BJ (cell line): ENCODE measurements at regions not wholly inside any gene's neighbourhood (a gene's known extent, or its start where the extent isn't known, plus 50 kb on each side); places are given as distances from the start of the nearest gene placed in this dataset.

Experiments used
- CTCF ChIA-PET: fragments of 350-600 bp; formaldehyde crosslinking; extraction: SDS; loops from one replicate; lab custom pipeline; 2021; ENCODE audit warnings: antibody characterized with exemption, inconsistent platforms; lab: Yijun Ruan, JAX
- POLR2A ChIA-PET: fragments of 300-600 bp; sonication (Branson Sonifier 250); formaldehyde crosslinking; extraction: SDS; loops from one replicate; lab custom pipeline; 2021; ENCODE audit warnings: antibody characterized with exemption; lab: Charles Lee
- DNase-seq: peaks from one replicate; pipeline ENCODE4 v3.0.0-alpha.2; 2011; ENCODE audit warnings: low read depth
- H3K27me3 ChIP-seq: 2 replicates; pipeline ENCODE4 v1.6.0; 2011; ENCODE audit warnings: low read length; ENCODE audit not compliant: control insufficient read depth, insufficient read depth
- H3K36me3 ChIP-seq: 2 replicates; pipeline ENCODE4 v1.5.1; 2011; ENCODE audit warnings: low read length; ENCODE audit not compliant: control insufficient read depth, insufficient read depth
- H3K4me3 ChIP-seq: 2 replicates; pipeline ENCODE4 v1.5.1; 2011; ENCODE audit warnings: low read depth, mild to moderate bottlenecking, control low read depth, low read length
- TF ChIP-seq, protein P1 (sequence below): IDR thresholded peaks from 2 replicates; pipeline ENCODE4 v1.5.1; 2011; ENCODE audit warnings: low read depth, mild to moderate bottlenecking, control low read depth, inconsistent platforms, low read length, moderate library complexity; ENCODE audit not compliant: insufficient read depth

GRCh38 chr18:10400534-10401307 lies 53.7 kb upstream of the APCDD1 start:
- Histone ChIP-seq H3K27me3 (no peaks in the 10 kb centered on the region), H3K4me3 (no peak overlapping the region), H3K36me3 (no peaks in the 10 kb centered on the region)
- TF ChIP-seq, protein P1, sequence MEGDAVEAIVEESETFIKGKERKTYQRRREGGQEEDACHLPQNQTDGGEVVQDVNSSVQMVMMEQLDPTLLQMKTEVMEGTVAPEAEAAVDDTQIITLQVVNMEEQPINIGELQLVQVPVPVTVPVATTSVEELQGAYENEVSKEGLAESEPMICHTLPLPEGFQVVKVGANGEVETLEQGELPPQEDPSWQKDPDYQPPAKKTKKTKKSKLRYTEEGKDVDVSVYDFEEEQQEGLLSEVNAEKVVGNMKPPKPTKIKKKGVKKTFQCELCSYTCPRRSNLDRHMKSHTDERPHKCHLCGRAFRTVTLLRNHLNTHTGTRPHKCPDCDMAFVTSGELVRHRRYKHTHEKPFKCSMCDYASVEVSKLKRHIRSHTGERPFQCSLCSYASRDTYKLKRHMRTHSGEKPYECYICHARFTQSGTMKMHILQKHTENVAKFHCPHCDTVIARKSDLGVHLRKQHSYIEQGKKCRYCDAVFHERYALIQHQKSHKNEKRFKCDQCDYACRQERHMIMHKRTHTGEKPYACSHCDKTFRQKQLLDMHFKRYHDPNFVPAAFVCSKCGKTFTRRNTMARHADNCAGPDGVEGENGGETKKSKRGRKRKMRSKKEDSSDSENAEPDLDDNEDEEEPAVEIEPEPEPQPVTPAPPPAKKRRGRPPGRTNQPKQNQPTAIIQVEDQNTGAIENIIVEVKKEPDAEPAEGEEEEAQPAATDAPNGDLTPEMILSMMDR = no peak
- POLR2A ChIA-PET = no interaction called here
- DNase-seq = no peak
- CTCF ChIA-PET = interaction anchor here (1.0 to 1.5 kb wide), 2 partner anchors 12 to 21 kb away, joined by 3 to 4 read pairs; no protein-coding TSS in a partner anchor

- TF ChIP-seq, protein P1 = no peak
- H3K4me3 ChIP-seq = no peak overlapping the region
- ChIA-PET POLR2A (no interaction called here), CTCF (interaction anchor here (1.0 to 1.5 kb wide), 2 partner anchors 12 to 20 kb away, joined by 3 to 4 read pairs; no protein-coding TSS in a partner anchor)
- no peaks in the 10 kb centered on the region for H3K27me3 ChIP-seq
- no peaks in the 10 kb centered on the region for H3K36me3 ChIP-seq
- no peak for DNase-seq
These were observed 52.9 kb upstream of the APCDD1 start for GRCh38 chr18:10401521-10401920.

DNA sequence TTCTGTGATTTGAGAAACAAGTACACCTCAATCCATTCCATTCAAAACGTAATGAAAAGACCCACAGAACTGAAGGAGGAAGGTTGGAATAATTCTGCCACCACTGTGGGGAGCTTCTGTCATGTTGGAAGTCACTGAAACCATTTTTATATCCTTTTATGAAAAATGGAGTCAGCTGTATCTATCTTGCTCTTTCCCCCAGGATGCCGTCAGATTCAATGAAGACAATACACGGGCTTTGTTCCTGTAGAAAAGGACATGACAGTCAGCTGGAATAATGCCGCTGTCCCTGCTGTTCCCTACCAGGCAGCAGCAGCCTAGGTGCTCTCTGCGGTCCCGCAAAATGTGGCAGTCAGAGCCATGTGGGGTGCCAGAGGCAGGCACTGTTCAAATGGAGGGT lies 52.5 kb upstream of the APCDD1 start:
- H3K36me3 ChIP-seq = no peaks in the 10 kb centered on the region
- TF ChIP-seq, protein P1 = no peak
- no peak for DNase-seq
- ChIA-PET POLR2A (no interaction called here), CTCF (interaction anchor here (1.0 to 1.5 kb wide), 2 partner anchors 11 to 20 kb away, joined by 3 to 4 read pairs; no protein-coding TSS in a partner anchor)
- H3K27me3 ChIP-seq = no peaks in the 10 kb centered on the region
- H3K4me3 ChIP-seq = no peak overlapping the region

- POLR2A ChIA-PET = interaction anchor here (0.5 kb wide), 1 partner anchor 35 kb away, joined by 3 read pairs; no protein-coding TSS in a partner anchor
- Histone ChIP-seq H3K4me3 (no peak overlapping the region), H3K36me3 (no peaks in the 10 kb centered on the region), H3K27me3 (no peaks in the 10 kb centered on the region)
- CTCF ChIA-PET = interaction anchor here (1.0 kb wide), 1 partner anchor 13 kb away, joined by 4 read pairs; no protein-coding TSS in a partner anchor
- no peak for DNase-seq
- TF ChIP-seq, protein P1 = no peak
These were observed 51.4 kb upstream of the APCDD1 start for GRCh38 chr18:10402871-10403559.

GRCh38 chr18:10403708-10404107 lies 50.7 kb upstream of the APCDD1 start:
- Histone ChIP-seq H3K4me3 (no peak overlapping the region), H3K36me3 (no peaks in the 10 kb centered on the region), H3K27me3 (no peaks in the 10 kb centered on the region)
- TF ChIP-seq, protein P1 = no peak
- no peak for DNase-seq
- ChIA-PET POLR2A (interaction anchor here (0.5 kb wide), 1 partner anchor 36 kb away, joined by 3 read pairs; no protein-coding TSS in a partner anchor), CTCF (interaction anchor here (1.0 kb wide), 1 partner anchor 12 kb away, joined by 4 read pairs; no protein-coding TSS in a partner anchor)
